CD4-positive, alpha-beta T cell treated with Interleukin-17A for 1 hour (primary cell): ENCODE measurements at regions not wholly inside any gene's neighbourhood (a gene's known extent, or its start where the extent isn't known, plus 50 kb on each side); places are given as distances from the start of the nearest gene placed in this dataset.
"Not testable (repeated sequence)": the region's sequence is repeated elsewhere in the genome, so short reads cannot be mapped to it uniquely, and the experiment has no call there.

Experiments
- DNase-seq: peaks from one replicate; pipeline ENCODE4 v3.0.0-alpha.2; 2020

DNA sequence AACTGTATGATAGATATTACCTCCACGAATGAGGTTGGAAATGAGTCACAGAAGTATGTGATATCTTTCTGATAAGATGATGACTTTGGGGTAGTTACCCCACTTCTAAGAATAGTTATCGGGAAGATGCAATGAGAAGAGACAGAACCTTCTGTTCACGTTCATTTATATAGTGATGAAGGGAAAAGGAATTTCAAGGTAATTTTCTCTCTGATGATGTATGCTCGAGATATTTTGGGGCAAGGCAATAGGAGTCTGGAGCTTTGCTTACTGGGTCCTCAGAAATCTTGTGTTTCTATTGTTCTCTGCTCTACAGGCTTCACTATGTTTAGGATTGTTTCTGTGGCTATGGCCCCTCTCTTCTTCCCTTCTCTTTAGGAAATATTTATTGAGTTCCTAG, 1389.6 kb downstream of the CDH8 start:
- no peak for DNase-seq

GRCh38 chr16:60645541-60645940, 1390.7 kb downstream of the CDH8 start:
- DNase-seq: no peak

DNA sequence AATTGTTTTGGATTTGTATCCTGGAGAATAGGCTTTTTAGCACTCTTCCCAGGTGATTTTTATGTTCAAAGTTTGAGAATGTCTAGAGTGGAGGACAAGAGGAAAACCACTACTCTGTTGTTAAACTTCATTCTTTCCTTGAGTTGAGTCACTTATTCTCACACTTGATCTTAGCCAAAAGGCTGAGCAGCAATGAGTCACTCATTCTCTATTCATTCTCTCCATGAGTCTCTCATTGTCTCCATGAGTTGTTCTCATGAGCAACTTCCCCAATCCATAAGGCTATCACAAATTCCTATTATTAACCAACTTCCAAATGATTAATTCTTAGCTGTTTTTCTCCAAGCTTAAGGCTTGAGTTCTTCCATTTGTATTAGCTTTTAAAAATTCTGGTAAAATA, 1393.3 kb downstream of the CDH8 start:
- no peak for DNase-seq

DNA sequence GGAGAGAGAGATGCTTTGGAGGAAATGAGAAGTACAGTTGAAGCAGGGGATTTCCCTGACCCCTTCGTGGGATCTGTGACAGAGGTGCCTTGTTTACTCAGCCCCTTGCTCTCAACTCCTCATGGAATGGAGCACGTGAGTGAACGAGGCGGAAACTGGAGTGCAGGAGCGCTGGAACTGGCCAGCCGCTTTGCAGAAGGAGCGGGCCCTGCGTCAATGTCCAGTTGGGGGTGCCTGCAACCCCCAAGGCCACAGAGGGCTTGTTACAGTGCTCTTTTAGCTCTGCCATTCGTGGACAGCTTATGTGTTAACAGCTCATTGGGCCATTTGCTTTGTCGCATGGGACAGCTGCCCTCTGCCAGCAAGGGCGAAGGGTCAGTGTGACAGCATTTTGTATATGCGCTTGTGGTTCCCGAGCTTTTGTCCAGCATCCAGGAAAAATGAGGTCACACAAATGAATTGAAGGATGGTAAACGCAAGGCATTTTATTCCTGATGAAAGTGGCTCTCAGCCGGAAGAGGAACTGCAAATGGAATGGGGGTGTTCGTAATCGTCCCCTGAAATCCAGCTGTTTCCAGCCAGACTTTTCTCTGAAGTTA, 1395.1 kb downstream of the CDH8 start:
- DNase-seq: no peak

GRCh38 chr16:60640038-60640437, 1396.2 kb downstream of the CDH8 start:
- DNase-seq: no peak

- DNase-seq: not testable (repeated sequence)
Observed at GRCh38 chr16:60636636-60637035, 1399.6 kb downstream of the CDH8 start.

- DNase-seq: no peak
Observed at GRCh38 chr16:60636117-60636516, 1400.1 kb downstream of the CDH8 start.

GRCh38 chr16:60635548-60635947, 1400.7 kb downstream of the CDH8 start:
- no peak for DNase-seq

- DNase-seq: no peak
Observed at GRCh38 chr16:60611844-60612243, 1424.4 kb downstream of the CDH8 start.

DNA sequence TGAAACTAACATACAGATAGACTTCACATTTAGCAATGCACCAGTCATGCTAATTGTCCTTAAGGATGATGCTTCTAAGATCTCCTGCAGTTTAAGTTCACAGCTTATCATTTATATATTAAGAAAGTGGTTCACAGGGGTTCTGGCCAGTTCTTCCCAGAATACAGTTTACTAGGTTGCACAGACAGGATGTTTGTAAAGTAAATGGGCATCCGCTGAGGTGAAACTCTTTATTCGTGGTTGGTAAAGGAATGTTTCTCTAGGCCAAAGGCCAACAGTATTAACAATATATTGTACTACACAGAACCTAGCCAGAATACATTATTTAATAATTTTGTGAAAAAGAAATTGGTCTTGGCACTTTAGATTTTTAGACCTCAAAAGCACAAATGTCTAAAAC, 1427.3 kb downstream of the CDH8 start:
- DNase-seq: no peak

GRCh38 chr16:60605652-60606051, 1430.6 kb downstream of the CDH8 start:
- DNase-seq: not testable (repeated sequence)

DNA sequence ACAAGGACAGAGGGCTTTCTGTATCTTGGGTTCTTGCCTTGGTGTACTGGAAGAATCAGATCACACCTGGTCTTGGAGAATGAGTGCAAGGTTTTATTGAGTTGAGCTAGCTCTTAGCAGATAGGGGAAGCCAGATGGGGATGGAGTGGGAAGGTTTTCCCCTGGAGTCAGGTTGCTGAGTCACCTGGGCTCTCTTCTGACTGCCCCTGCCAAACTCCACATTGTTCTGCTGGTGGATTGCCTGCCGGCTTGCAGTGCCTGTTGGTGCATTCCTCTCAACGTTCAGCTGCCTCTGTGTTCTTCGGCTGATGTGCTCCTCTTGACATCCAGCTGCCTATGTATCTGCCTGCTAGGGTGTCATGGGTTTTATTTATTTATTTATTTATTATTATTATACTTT, 1431.1 kb downstream of the CDH8 start:
- DNase-seq: no peak

- DNase-seq: no peak
Observed at GRCh38 chr16:60586493-60586892, 1449.7 kb downstream of the CDH8 start.

DNA sequence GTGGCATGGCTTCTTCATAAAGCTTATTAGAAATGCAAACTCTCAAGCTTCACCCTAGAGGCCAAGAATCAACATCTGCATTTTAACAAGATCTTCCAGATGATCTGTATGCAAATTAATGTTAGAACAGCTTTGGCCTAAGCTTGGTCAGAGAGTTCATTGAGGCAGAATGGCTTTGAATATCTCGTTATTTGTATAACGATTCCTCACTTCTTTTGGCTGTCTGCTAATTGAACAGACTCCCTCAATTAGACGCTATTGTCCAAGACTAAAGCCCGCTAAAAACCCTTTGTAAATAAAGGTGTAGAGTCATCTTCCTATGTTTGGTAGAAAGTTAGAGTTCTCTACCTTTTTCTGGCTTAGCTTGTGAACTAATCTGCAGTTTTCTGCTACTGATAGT, 1453.7 kb downstream of the CDH8 start:
- DNase-seq: no peak

- no peak for DNase-seq
Observed at GRCh38 chr16:60566901-60567300, 1469.3 kb downstream of the CDH8 start.

DNA sequence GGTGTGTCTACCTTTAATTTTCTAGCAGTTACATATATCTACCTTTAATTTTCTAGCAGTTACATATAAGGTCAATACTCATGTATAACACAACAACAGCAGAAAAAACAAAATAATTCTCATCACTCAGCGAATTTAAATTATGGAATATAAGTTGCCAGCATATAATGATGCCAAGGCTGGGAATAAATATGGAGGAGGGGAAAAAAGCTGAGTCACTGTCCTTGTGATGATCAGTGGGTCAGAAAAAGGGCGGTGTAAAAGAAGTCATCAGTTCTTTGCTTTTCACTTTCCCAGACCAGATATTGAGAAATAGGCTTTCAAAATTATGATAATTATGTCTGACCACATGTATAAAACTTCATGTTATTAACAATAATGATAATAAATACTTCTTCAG, 1471.7 kb downstream of the CDH8 start:
- DNase-seq: no peak

DNA sequence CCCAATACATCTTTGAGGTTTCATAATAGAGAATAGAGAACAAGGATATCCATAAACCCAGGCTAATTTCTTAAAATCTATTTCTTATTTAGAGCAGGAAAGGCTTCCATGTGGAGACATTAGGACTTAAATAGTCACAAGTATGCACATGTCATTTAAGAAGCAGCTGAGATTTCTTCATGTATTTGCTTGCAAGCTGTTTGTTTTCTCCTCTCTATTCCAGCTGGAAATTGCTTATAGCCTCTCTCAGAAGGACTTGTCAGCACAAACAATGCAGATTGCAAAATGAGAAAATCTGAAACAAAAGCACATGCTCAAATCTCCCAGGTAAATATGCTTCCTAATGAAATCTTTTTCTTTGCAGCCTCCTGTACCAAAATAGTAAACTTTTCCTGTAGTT, 1473.1 kb downstream of the CDH8 start:
- no peak for DNase-seq

DNA sequence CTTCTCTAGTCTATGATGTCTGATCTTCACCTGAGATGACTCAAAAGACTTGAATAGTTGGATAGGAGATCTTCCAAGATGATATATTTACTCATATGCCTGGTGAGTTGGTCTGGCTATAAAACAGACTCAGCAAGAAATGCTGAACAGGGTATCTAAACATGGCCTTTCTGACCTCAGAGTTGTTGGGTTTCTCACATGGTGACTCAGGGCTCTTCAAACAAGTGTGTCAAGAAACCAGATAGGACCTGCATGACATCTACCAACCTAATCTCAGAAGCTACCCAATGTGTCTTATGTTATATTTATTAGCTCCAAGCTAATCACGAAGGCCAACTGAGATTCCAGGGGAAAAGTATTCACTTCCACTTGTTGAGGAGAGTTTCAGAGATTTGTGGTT, 1477.3 kb downstream of the CDH8 start:
- DNase-seq: no peak

DNA sequence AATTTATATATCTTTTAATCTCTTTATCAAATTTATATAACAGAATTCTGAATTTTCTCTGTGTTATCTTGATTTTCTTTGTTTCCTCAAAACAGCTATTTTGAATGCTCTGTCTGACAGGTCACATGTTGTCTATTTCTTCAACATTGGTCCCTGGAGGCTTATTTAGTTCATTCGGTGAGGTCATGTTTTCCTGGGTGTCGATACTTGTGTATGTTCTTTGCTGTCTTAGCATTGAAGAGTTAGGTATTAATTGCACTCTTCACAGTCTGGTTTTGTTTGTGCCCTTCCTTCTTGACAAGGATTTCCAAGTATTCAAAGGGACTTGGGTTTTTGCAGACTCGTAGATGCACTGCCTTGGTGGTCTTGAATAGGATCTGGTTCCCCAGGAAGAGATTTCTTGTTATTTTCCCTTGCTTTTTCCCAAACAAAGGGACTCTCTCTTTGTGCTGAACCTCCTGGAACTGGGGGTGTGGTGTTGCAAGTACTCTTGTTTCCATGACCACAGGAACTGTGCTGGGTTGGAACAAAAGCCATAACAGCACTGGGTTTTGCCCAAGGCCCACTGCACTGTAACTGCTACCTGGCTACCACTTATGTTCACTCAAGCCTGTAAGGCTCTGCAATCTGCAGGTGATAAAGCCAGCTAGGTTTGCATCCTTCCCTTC, 1483.0 kb downstream of the CDH8 start:
- no peak for DNase-seq

DNA sequence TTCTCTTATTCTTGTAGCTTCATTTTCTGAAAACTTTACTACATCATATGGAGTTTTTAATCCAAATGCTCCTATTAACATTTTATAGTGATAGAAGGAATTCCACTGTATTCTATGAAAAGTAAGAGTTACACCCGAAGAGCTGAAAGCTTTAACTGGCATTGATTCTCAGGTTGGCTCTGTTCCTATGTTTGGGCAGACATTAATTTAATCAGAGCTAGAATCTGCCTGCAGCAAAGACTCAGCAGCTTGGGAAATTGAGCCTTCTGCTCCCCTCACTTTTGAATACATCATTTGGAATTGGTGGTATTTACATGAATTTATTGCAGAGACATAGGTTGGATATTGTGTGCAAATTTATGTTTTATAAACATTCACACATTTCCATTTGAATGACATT, 1494.7 kb downstream of the CDH8 start:
- DNase-seq: no peak

GRCh38 chr16:60510941-60511340, 1525.3 kb downstream of the CDH8 start:
- no peak for DNase-seq

GRCh38 chr16:60510208-60510607, 1526.0 kb downstream of the CDH8 start:
- no peak for DNase-seq

- no peak for DNase-seq
Observed at GRCh38 chr16:60491273-60491672, 1545.0 kb downstream of the CDH8 start.

DNA sequence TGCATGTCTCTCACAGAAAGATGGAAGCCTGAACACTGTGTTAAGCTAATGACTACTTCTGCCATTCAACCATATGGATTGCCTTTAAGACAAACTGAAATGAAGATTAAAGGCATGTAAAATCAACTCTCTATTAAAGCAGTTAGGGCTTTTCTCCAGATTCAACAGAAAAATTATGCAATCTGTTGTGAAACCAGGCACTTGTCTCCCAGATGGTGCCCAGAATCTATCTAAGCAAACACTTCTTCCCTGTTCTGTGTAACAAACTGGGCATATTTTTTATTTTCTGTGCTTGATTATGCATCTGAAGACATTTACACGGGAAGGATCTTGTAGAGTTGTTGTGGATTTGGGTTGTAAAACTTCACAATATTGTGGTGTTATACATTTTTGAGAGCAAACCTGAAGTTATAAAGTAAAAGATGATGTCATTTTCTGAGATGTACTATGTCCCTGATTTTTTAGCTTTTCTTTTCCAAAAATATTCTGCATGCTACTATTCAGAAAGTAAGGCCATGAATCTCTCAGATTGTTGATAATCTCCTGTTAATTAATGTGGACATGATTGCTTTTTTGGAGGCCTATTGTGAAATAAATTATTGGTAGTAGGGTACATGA, 1550.3 kb downstream of the CDH8 start:
- DNase-seq: no peak

- DNase-seq: no peak
Observed at GRCh38 chr16:60484901-60485300, 1551.3 kb downstream of the CDH8 start.
